Motor neuron (in vitro differentiated cells): ENCODE measurements at regions not wholly inside any gene's neighbourhood (a gene's known extent, or its start where the extent isn't known, plus 50 kb on each side); places are given as distances from the start of the nearest gene placed in this dataset.

Experiments
- ATAC-seq, 8 experiments: fragments of 200-7000 bp; cut with Tn5 transposase; replicated peaks in 6 of 8; 2 replicates each; pipeline ENCODE4 v1.8.0; 2021; ENCODE audit warnings: mild to moderate bottlenecking in 8 of 8, moderate library complexity in 8 of 8
- H3K27ac ChIP-seq, 2 donors: fragments of 250-450 bp; sonication (Bioruptor Pico); 2 replicates each; pipeline ENCODE4 v1.9.0; 2021; ENCODE audit warnings: antibody characterized with exemption in 2 of 2, mild to moderate bottlenecking in 2 of 2, moderate library complexity in 1 of 2
- H3K4me1 ChIP-seq, 2 donors: fragments of 250-450 bp; sonication (Bioruptor Pico); replicated peaks in 1 of 2; 2 replicates each; pipeline ENCODE4 v1.6.1; 2021; ENCODE audit warnings: antibody characterized with exemption in 2 of 2, mild to moderate bottlenecking in 2 of 2, moderate library complexity in 1 of 2
- H3K4me3 ChIP-seq, 5 donors: fragments of 250-450 bp; sonication (Bioruptor Pico); 2 replicates each; pipeline ENCODE4 v1.9.0; 2021; ENCODE audit warnings: antibody characterized with exemption in 5 of 5, mild to moderate bottlenecking in 5 of 5, moderate library complexity in 4 of 5
- WGBS, 10 experiments: fragments of 450-650 bp; shearing (Covaris generic); methylation state at CpG; one replicate each; pipeline ENCODE4 v1.0.0; 2022; 5-methylcytosine and 5-hydroxymethylcytosine counted together
- in situ Hi-C, 9 experiments: fragments of 400-800 bp; cut with MboI; loops; one replicate each; pipeline ENCODE4 v1.15.0; 2021; ENCODE audit warnings: low sequenced_read_pairs in 9 of 9, low pct_unique_long_range_greater_than_20kb in 2 of 9; ENCODE audit not compliant: unreplicated experiment in 9 of 9

- 10 to 100% (median 73%) methylated on average over 1 to 2 of the region's 2 CpGs; no CpG with 5 or more reads in 2 of the 10 experiments for WGBS, 10 experiments
- no peak overlapping the region for H3K4me3 ChIP-seq
- no peak overlapping the region for H3K27ac ChIP-seq
- H3K4me1 ChIP-seq, result no peaks in the 10 kb centered on the region
- ATAC-seq, result no peak
- in situ Hi-C loops, result loop anchor here in 1 of 9 experiments (25.0 kb wide), 1 partner anchor 444 kb away; the partner anchor contains the start of gene KCNJ2
These were observed 436.8 kb downstream of the KCNJ2 start for GRCh38 chr17:70606086-70606485.

DNA sequence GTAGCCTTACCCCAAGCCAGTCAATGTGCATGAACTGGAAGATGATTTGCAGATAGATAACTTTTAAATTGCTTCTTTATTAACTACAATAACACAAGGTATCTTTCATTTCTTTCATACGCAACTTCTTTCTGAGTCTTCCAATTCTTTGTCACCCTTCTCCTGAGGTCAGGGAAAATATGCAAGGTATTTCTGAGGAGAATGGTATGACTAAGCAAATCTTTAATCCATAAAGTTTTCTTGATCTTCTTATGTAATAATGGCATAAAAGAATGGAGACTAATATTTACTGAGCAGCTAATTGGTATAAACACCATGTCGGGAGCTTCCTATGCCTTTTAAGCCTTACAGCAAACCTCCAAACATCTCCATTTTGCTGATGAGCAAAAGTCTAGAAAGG is 438.9 kb downstream of the KCNJ2 start:
- H3K4me1 ChIP-seq, result no peaks in the 10 kb centered on the region
- no peak overlapping the region for H3K4me3 ChIP-seq
- ATAC-seq, result no peak
- in situ Hi-C loops, result loop anchor here in 1 of 9 experiments (25.0 kb wide), 1 partner anchor 446 kb away; the partner anchor contains the start of gene KCNJ2
- WGBS, 10 experiments, result 30 to 100% (median 90%) methylated on average over 1 to 2 of the region's 2 CpGs; no CpG with 5 or more reads in 1 of the 10 experiments
- H3K27ac ChIP-seq, result no peak overlapping the region

DNA sequence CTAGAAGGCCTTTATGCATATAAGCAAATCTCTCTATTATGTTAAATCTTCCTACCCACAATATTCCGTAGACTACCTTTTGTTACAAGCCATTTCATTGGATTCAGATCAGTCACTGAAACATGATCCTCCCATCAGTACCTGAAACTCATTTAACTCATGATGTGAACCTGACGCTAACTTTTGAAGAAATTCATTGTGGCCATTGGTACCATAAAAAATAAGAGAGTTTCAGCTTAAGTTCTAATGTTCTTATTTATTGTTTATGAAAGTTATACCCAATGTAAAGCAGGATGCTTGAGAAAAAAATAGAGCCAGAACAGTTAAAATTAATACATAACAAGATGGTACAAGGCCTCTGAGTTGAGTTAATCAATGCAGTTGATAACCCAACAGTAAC is 439.6 kb downstream of the KCNJ2 start:
- Histone ChIP-seq H3K4me1 (no peaks in the 10 kb centered on the region), H3K4me3 (no peak overlapping the region), H3K27ac (no peak overlapping the region)
- 36 to 100% (median 79%) methylated on average over 1 to 2 of the region's 2 CpGs; no CpG with 5 or more reads in 1 of the 10 experiments for WGBS, 10 experiments
- in situ Hi-C loops, result loop anchor here in 1 of 9 experiments (25.0 kb wide), 1 partner anchor 447 kb away; the partner anchor contains the start of gene KCNJ2
- ATAC-seq, result no peak

DNA sequence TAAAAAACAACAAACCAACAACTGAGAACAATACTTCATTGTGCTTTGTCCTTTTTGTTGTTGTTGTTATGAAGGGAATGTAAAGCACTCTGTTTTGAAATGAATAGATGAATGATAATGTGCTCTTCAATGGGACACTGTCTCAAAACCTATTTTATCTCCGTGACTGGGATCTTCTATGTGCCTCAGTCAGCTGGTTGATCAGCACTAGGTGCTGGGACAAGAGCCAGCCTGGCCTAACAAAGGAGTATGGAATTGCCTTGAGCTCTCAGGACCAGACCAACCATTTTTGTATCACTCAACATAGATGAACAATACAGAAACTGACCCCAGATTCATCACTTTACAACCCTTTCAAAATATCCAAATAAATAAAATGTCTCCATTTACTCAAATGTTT is 440.2 kb downstream of the KCNJ2 start:
- Histone ChIP-seq H3K4me1 (no peaks in the 10 kb centered on the region), H3K27ac (no peak overlapping the region), H3K4me3 (no peak overlapping the region)
- in situ Hi-C loops, result loop anchor here in 1 of 9 experiments (25.0 kb wide), 1 partner anchor 447 kb away; the partner anchor contains the start of gene KCNJ2
- 13 to 100% (median 60%) methylated on average over 1 of the region's 1 CpG; no CpG with 5 or more reads in 7 of the 10 experiments for WGBS, 10 experiments
- ATAC-seq, result no peak

GRCh38 chr17:70610161-70610560 is 440.8 kb downstream of the KCNJ2 start:
- ATAC-seq, result no peak
- WGBS, 10 experiments, result 60 to 97% (median 92%) methylated on average over 3 to 5 of the region's 5 CpGs
- Histone ChIP-seq H3K4me1 (no peaks in the 10 kb centered on the region), H3K4me3 (no peak overlapping the region), H3K27ac (no peak overlapping the region)
- in situ Hi-C loops, result loop anchor here in 1 of 9 experiments (25.0 kb wide), 1 partner anchor 448 kb away; the partner anchor contains the start of gene KCNJ2

GRCh38 chr17:70613681-70614080 is 444.3 kb downstream of the KCNJ2 start:
- no peaks in the 10 kb centered on the region for H3K4me1 ChIP-seq
- in situ Hi-C loops, result loop anchor here in 1 of 9 experiments (25.0 kb wide), 1 partner anchor 451 kb away; the partner anchor contains the start of gene KCNJ2
- 0 to 100% (median 80%) methylated on average over 1 of the region's 1 CpG; no CpG with 5 or more reads in 1 of the 10 experiments for WGBS, 10 experiments
- no peak for ATAC-seq
- no peak overlapping the region for H3K27ac ChIP-seq
- no peak overlapping the region for H3K4me3 ChIP-seq

GRCh38 chr17:70615831-70616230 is 446.5 kb downstream of the KCNJ2 start:
- no peaks in the 10 kb centered on the region for H3K4me1 ChIP-seq
- in situ Hi-C loops, result loop anchor here in 1 of 9 experiments (25.0 kb wide), 1 partner anchor 454 kb away; the partner anchor contains the start of gene KCNJ2
- ATAC-seq, result no peak
- 0 to 100% (median 74%) methylated on average over 1 to 2 of the region's 2 CpGs for WGBS, 10 experiments
- no peak overlapping the region for H3K27ac ChIP-seq
- H3K4me3 ChIP-seq, result no peak overlapping the region

GRCh38 chr17:70618641-70619040 is 449.3 kb downstream of the KCNJ2 start:
- no peak overlapping the region for H3K4me3 ChIP-seq
- H3K4me1 ChIP-seq, result peaks cover 0 to 3% of the 10 kb centered on the region in 2 donors
- 40 to 100% (median 86%) methylated on average over 2 to 4 of the region's 4 CpGs; no CpG with 5 or more reads in 1 of the 10 experiments for WGBS, 10 experiments
- H3K27ac ChIP-seq, result no peak overlapping the region
- no peak for ATAC-seq
- in situ Hi-C loops, result loop anchor here in 1 of 9 experiments (25.0 kb wide), 1 partner anchor 456 kb away; the partner anchor contains the start of gene KCNJ2

DNA sequence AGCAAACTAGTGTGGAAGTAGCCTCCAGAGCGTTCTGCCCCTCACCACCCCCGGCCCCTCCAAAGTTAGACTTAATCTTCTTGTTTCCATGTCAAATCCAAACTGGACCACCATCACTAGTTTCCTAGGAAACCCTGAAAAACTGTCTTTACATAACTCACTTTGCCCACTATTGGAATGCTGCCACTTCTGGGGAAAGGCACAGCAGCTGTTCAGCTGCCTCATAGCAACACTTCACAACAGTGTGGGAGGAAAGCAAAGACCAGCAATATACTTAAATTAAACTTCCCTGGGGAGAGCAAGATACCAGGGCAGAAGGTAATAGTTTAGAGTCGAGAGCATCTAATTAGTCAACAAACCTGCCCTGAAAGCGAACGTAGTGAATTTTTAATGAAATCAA is 452.2 kb downstream of the KCNJ2 start:
- 19 to 78% (median 63%) methylated on average over 3 to 5 of the region's 5 CpGs; no CpG with 5 or more reads in 2 of the 10 experiments for WGBS, 10 experiments
- no peak overlapping the region for H3K4me3 ChIP-seq
- in situ Hi-C loops, result loop anchor here in 1 of 9 experiments (25.0 kb wide), 1 partner anchor 459 kb away; the partner anchor contains the start of gene KCNJ2
- H3K4me1 ChIP-seq, result peaks cover 0 to 3% of the 10 kb centered on the region in 2 donors
- no peak overlapping the region for H3K27ac ChIP-seq
- peak in 2 of 8 experiments; percentile 39 to 91 for ATAC-seq

- peak in 3 of 8 experiments; percentile 48 to 94 (median 52) for ATAC-seq
- H3K4me3 ChIP-seq, result no peak overlapping the region
- no peak overlapping the region for H3K27ac ChIP-seq
- WGBS, 10 experiments, result 34 to 93% (median 71%) methylated on average over 3 to 12 of the region's 12 CpGs
- in situ Hi-C loops, result loop anchor here in 1 of 9 experiments (25.0 kb wide), 1 partner anchor 460 kb away; the partner anchor contains the start of gene KCNJ2
- peaks cover 0 to 3% of the 10 kb centered on the region in 2 donors for H3K4me1 ChIP-seq
These were observed 453.3 kb downstream of the KCNJ2 start for GRCh38 chr17:70622368-70623260.

DNA sequence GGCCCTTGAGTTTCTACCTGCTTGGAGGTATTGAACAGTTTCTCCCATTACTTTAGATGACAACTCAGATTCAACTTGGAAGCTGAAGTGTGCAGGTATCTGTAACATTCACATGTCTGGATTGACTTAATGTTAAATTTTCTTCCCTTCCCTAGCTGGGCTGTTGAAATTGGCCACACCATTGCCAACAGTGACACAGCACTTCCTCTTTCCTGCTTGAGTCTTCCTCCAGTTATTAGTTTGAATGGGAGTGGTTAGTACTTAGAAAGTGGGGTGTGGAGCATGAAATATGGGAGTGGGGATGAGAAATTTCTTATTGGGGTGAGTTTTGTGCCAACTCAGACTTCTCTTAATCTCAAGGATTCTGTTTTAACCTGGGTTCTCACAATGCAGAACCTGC is 454.9 kb downstream of the KCNJ2 start:
- Histone ChIP-seq H3K27ac (no peak overlapping the region), H3K4me1 (peaks cover 0 to 3% of the 10 kb centered on the region in 2 donors), H3K4me3 (no peak overlapping the region)
- in situ Hi-C loops, result loop anchor here in 1 of 9 experiments (25.0 kb wide), 1 partner anchor 462 kb away; the partner anchor contains the start of gene KCNJ2
- no peak for ATAC-seq

GRCh38 chr17:70629902-70630301 is 460.6 kb downstream of the KCNJ2 start:
- WGBS, 10 experiments, result 6 to 72% (median 56%) methylated on average over 2 to 4 of the region's 4 CpGs; no CpG with 5 or more reads in 1 of the 10 experiments
- H3K4me1 ChIP-seq, result no peaks in the 10 kb centered on the region
- ATAC-seq, result peak in 1 of 8 experiments; percentile 11
- no peak overlapping the region for H3K4me3 ChIP-seq
- in situ Hi-C loops, result loop anchor here in 8 of 9 experiments (10.0 to 25.0 kb wide), 7 partner anchors 832 to 1915 kb away; partner anchors contain the start of gene SOX9 (in 3 of the 8)
- H3K27ac ChIP-seq, result no peak overlapping the region
